HG02870 (cell line): ENCODE measurements at regions not wholly inside any gene's neighbourhood (a gene's known extent, or its start where the extent isn't known, plus 50 kb on each side); places are given as distances from the start of the nearest gene placed in this dataset.
"Not testable (repeated sequence)": the region's sequence is repeated elsewhere in the genome, so short reads cannot be mapped to it uniquely, and the experiment has no call there.

ENCODE experiments used
- ATAC-seq: cut with Tn5 transposase; IDR thresholded peaks from one replicate; pipeline ENCODE4 v1.9.1; 2021; ENCODE audit warnings: mild to moderate bottlenecking, moderate library complexity; ENCODE audit not compliant: unreplicated experiment

- ATAC-seq, result no peak
These were observed 387.2 kb upstream of the SGO1 start for GRCh38 chr3:20573175-20573574.

GRCh38 chr3:20572473-20572872 is 386.5 kb upstream of the SGO1 start:
- no peak for ATAC-seq

- ATAC-seq, result no peak
These were observed 383.3 kb upstream of the SGO1 start for GRCh38 chr3:20569310-20569709.

GRCh38 chr3:20564966-20565365 is 379.0 kb upstream of the SGO1 start:
- ATAC-seq, result no peak

- ATAC-seq, result no peak
These were observed 378.0 kb upstream of the SGO1 start for GRCh38 chr3:20563985-20564384.

GRCh38 chr3:20563251-20563650 is 377.2 kb upstream of the SGO1 start:
- ATAC-seq, result no peak

GRCh38 chr3:20561166-20561565 is 375.2 kb upstream of the SGO1 start:
- ATAC-seq, result no peak

- ATAC-seq, result not testable (repeated sequence)
These were observed 374.4 kb upstream of the SGO1 start for GRCh38 chr3:20560446-20560845.

- ATAC-seq, result no peak
These were observed 372.2 kb upstream of the SGO1 start for GRCh38 chr3:20558161-20558560.

- ATAC-seq, result no peak
These were observed 370.7 kb upstream of the SGO1 start for GRCh38 chr3:20556661-20557060.

GRCh38 chr3:20552605-20553275 is 366.7 kb upstream of the SGO1 start:
- ATAC-seq, result no peak

- not testable (repeated sequence) for ATAC-seq
These were observed 361.6 kb upstream of the SGO1 start for GRCh38 chr3:20547361-20548269.

- ATAC-seq, result no peak
These were observed 360.6 kb upstream of the SGO1 start for GRCh38 chr3:20546636-20547035.

- ATAC-seq, result no peak
These were observed 357.7 kb upstream of the SGO1 start for GRCh38 chr3:20543535-20544226.

- no peak for ATAC-seq
These were observed 354.1 kb upstream of the SGO1 start for GRCh38 chr3:20540066-20540465.

- ATAC-seq, result no peak
These were observed 353.7 kb upstream of the SGO1 start for GRCh38 chr3:20539666-20540065.

GRCh38 chr3:20537234-20537633 is 351.2 kb upstream of the SGO1 start:
- no peak for ATAC-seq

GRCh38 chr3:20529911-20530310 is 343.9 kb upstream of the SGO1 start:
- no peak for ATAC-seq

- ATAC-seq, result no peak
These were observed 342.3 kb upstream of the SGO1 start for GRCh38 chr3:20528180-20528770.

- ATAC-seq, result no peak
These were observed 341.4 kb upstream of the SGO1 start for GRCh38 chr3:20527368-20527767.

- no peak for ATAC-seq
These were observed 338.3 kb upstream of the SGO1 start for GRCh38 chr3:20524328-20524727.
